SK-N-SH (cell line): ENCODE measurements at regions not wholly inside any gene's neighbourhood (a gene's known extent, or its start where the extent isn't known, plus 50 kb on each side); places are given as distances from the start of the nearest gene placed in this dataset.

Experiments used
- CTCF ChIA-PET: fragments of 300-600, 350-600 bp; formaldehyde crosslinking; extraction: SDS; loops from one replicate; lab custom pipeline; 2021; lab: Yijun Ruan, JAX
- POLR2A ChIA-PET: fragments of 350-600 bp; sonication (Branson Sonifier 250); formaldehyde crosslinking; extraction: SDS; loops from one replicate; lab custom pipeline; 2020; ENCODE audit warnings: antibody characterized with exemption, inconsistent platforms; lab: Yijun Ruan, JAX
- DNase-seq: peaks from one replicate; pipeline ENCODE4 v3.0.0; 2012
- H2AFZ ChIP-seq: fragments of 200-600 bp; sonication (generic); 2 replicates; pipeline ENCODE4 v1.8.1; 2016; ENCODE audit warnings: antibody characterized with exemption, mild to moderate bottlenecking, low read depth
- H3F3A ChIP-seq: fragments of 200-600 bp; sonication (generic); replicated peaks from 2 replicates; pipeline ENCODE3; 2016; ENCODE audit warnings: antibody characterized with exemption, mild to moderate bottlenecking; ENCODE audit not compliant: insufficient read depth
- H3K27ac ChIP-seq, 2 experiments: fragments of 200-500 bp in 1 of 2; fragments of 200-600 bp in 1 of 2; sonication (Bioruptor generic) in 1 of 2; sonication (generic), shearing (Covaris generic) in 1 of 2; 2 replicates each; pipeline versions ENCODE4 v1.5.1 to v1.6.1; 2014 to 2016; ENCODE audit warnings: low read depth in 2 of 2, inconsistent platforms in 1 of 2, low read length in 1 of 2, mild to moderate bottlenecking in 1 of 2, mixed read lengths in 1 of 2
- H3K27me3 ChIP-seq: fragments of 200-600 bp; sonication (generic), shearing (Covaris generic); 2 replicates; pipeline ENCODE4 v1.6.1; 2016; ENCODE audit warnings: mixed run types; ENCODE audit not compliant: insufficient read depth
- H3K36me3 ChIP-seq, 2 experiments: fragments of 200-500 bp in 1 of 2; fragments of 200-600 bp in 1 of 2; sonication (Bioruptor generic) in 1 of 2; sonication (generic) in 1 of 2; replicated peaks in 1 of 2; 2 replicates each; pipeline versions ENCODE3 to v1.5.1; 2014 to 2016; ENCODE audit warnings: low read length in 1 of 2, mild to moderate bottlenecking in 1 of 2; ENCODE audit not compliant: insufficient read depth in 2 of 2, control insufficient read depth in 1 of 2
- H3K4me1 ChIP-seq, 2 experiments: fragments of 200-500 bp in 1 of 2; fragments of 200-600 bp in 1 of 2; sonication (Bioruptor generic) in 1 of 2; sonication (generic), shearing (Covaris generic) in 1 of 2; 2 replicates each; pipeline versions ENCODE4 v1.5.1 to v1.6.1; 2014 to 2016; ENCODE audit warnings: low read depth in 1 of 2, low read length in 1 of 2, mixed run types in 1 of 2; ENCODE audit not compliant: insufficient read depth in 2 of 2, control insufficient read depth in 1 of 2
- H3K4me2 ChIP-seq: fragments of 200-600 bp; sonication (generic), shearing (Covaris generic); 2 replicates; pipeline ENCODE4 v1.6.1; 2017; ENCODE audit warnings: mixed run types
- H3K4me3 ChIP-seq, 2 experiments: fragments of 200-500 bp in 1 of 2; fragments of 200-600 bp in 1 of 2; sonication (Bioruptor generic) in 1 of 2; sonication (generic), shearing (Covaris generic) in 1 of 2; 2 replicates each; pipeline versions ENCODE4 v1.5.1 to v1.8.1; 2014 to 2016; ENCODE audit warnings: low read depth in 2 of 2, inconsistent platforms in 1 of 2, low read length in 1 of 2, mild to moderate bottlenecking in 1 of 2, mixed read lengths in 1 of 2, moderate library complexity in 1 of 2
- H3K79me2 ChIP-seq: fragments of 200-600 bp; sonication (generic); 2 replicates; pipeline ENCODE4 v1.8.1; 2017; ENCODE audit warnings: mild to moderate bottlenecking; ENCODE audit not compliant: insufficient read depth
- H3K9ac ChIP-seq: fragments of 200-600 bp; sonication (generic); 2 replicates; pipeline ENCODE4 v1.6.1; 2017; ENCODE audit warnings: mixed run types
- H3K9me2 ChIP-seq: fragments of 200-600 bp; sonication (generic); 2 replicates; pipeline ENCODE4 v1.6.1; 2017; ENCODE audit warnings: mixed run types
- H3K9me3 ChIP-seq: fragments of 200-600 bp; sonication (generic); 2 replicates; pipeline ENCODE4 v1.6.1; 2017; ENCODE audit warnings: mixed run types, mild to moderate bottlenecking, moderate library complexity
- H4K20me1 ChIP-seq: fragments of 200-600 bp; sonication (generic); 2 replicates; pipeline ENCODE4 v1.6.1; 2017; ENCODE audit warnings: mild to moderate bottlenecking, mixed run types; ENCODE audit not compliant: insufficient read depth
- CHD2 ChIP-seq: fragments of 150-350 bp; IDR thresholded peaks from 2 replicates; pipeline ENCODE4 v1.6.1; 2018; ENCODE audit warnings: low read length; ENCODE audit not compliant: partially characterized antibody
- EP300 ChIP-seq, 2 experiments: IDR thresholded peaks; 2 replicates each; pipeline versions ENCODE4 v1.4.0 to v1.6.1; 2012; ENCODE audit warnings: borderline replicate concordance in 1 of 2, low read depth in 1 of 2, low read length in 1 of 2
- FOXJ3 ChIP-seq: sonication (generic); formaldehyde crosslinking; IDR thresholded peaks from 2 replicates; pipeline ENCODE4 v1.5.1; 2020; ENCODE audit warnings: mild to moderate bottlenecking, missing genetic modification reagents
- FOXM1 ChIP-seq: IDR thresholded peaks from 2 replicates; pipeline ENCODE4 v1.4.0; 2012; ENCODE audit warnings: low read depth, mild to moderate bottlenecking
- GABPA ChIP-seq: IDR thresholded peaks from 2 replicates; pipeline ENCODE4 v1.4.0; 2012; ENCODE audit warnings: low read depth, mild to moderate bottlenecking
- GATA2 ChIP-seq: sonication (generic); formaldehyde crosslinking; IDR thresholded peaks from 2 replicates; pipeline ENCODE4 v1.5.0; 2020; ENCODE audit warnings: mild to moderate bottlenecking, missing genetic modification reagents
- IRF3 ChIP-seq: fragments of 150-350 bp; IDR thresholded peaks from 2 replicates; pipeline ENCODE4 v1.6.1; 2016; ENCODE audit warnings: mild to moderate bottlenecking, low read depth, low read length
- MXI1 ChIP-seq: IDR thresholded peaks from 2 replicates; pipeline ENCODE4 v1.6.1; 2012; ENCODE audit warnings: mild to moderate bottlenecking, low read depth, low read length, improper control_type of control experiment
- NFIC ChIP-seq: IDR thresholded peaks from 2 replicates; pipeline ENCODE4 v1.4.0; 2012; ENCODE audit warnings: borderline replicate concordance
- PBX3 ChIP-seq: IDR thresholded peaks from 2 replicates; pipeline ENCODE4; 2012
- RAD21 ChIP-seq: IDR thresholded peaks from 2 replicates; pipeline ENCODE4 v1.6.1; 2012; ENCODE audit warnings: mild to moderate bottlenecking, low read length
- REST ChIP-seq: IDR thresholded peaks from 2 replicates; pipeline ENCODE4 v1.6.1; 2012; ENCODE audit warnings: mild to moderate bottlenecking, low read depth, low read length, moderate library complexity
- SIN3A ChIP-seq: IDR thresholded peaks from 2 replicates; pipeline ENCODE4 v1.6.1; 2012; ENCODE audit warnings: low read depth, mild to moderate bottlenecking, low read length, moderate library complexity, borderline replicate concordance
- TEAD4 ChIP-seq: IDR thresholded peaks from 2 replicates; pipeline ENCODE4 v1.4.0; 2012; ENCODE audit warnings: mild to moderate bottlenecking, borderline replicate concordance; ENCODE audit not compliant: insufficient read depth
- USF1 ChIP-seq: IDR thresholded peaks from 2 replicates; pipeline ENCODE4 v1.4.0; 2012; ENCODE audit warnings: low read depth, borderline replicate concordance
- USF2 ChIP-seq: fragments of 150-350 bp; IDR thresholded peaks from 2 replicates; pipeline ENCODE4 v1.6.1; 2017; ENCODE audit warnings: antibody characterized with exemption, low read length, low read depth, borderline replicate concordance
- whole genome bisulfite sequencing: methylation state at CpG from one replicate; pipeline ENCODE4 v1.1.6; 2017; ENCODE audit warnings: low lambda C conversion rate; 5-methylcytosine and 5-hydroxymethylcytosine counted together

GRCh38 chr3:193905541-193906396 lies 230.2 kb upstream of the HES1 start:
- H3K4me1 ChIP-seq, result peaks cover 3 to 13% of the 10 kb centered on the region in 2 experiments; a peak in 2 of 4 replicates
- WGBS, result 79% methylated on average over 7 of the region's 14 CpGs
- no peaks in the 10 kb centered on the region for H3K79me2 ChIP-seq
- no peak overlapping the region for H3K4me2 ChIP-seq
- no peak overlapping the region for H3K4me3 ChIP-seq
- no peaks in the 10 kb centered on the region for H3K36me3 ChIP-seq
- DNase-seq, result no peak
- no peak overlapping the region for H3K9ac ChIP-seq
- H3K27ac ChIP-seq, result no peak overlapping the region
- H3K27me3 ChIP-seq, result no peaks in the 10 kb centered on the region
- CTCF ChIA-PET, result no interaction called here
- H3K9me2 ChIP-seq, result no peaks in the 10 kb centered on the region
- no peaks in the 10 kb centered on the region for H4K20me1 ChIP-seq
- H3F3A ChIP-seq, result no peaks in the 10 kb centered on the region
- no peaks in the 10 kb centered on the region for H3K9me3 ChIP-seq
- POLR2A ChIA-PET, result no interaction called here
- no peak for TF ChIP-seq PBX3
- no peak for TF ChIP-seq USF1
- no peak for TF ChIP-seq NFIC
- H2AFZ ChIP-seq, result no peak overlapping the region

GRCh38 chr3:193906849-193907410 lies 229.0 kb upstream of the HES1 start:
- no peak for DNase-seq
- H3K27ac ChIP-seq, result no peak overlapping the region
- no peak overlapping the region for H3K4me3 ChIP-seq
- H3F3A ChIP-seq, result no peaks in the 10 kb centered on the region
- no peaks in the 10 kb centered on the region for H3K27me3 ChIP-seq
- H4K20me1 ChIP-seq, result no peaks in the 10 kb centered on the region
- H3K9ac ChIP-seq, result no peak overlapping the region
- H3K4me2 ChIP-seq, result no peak overlapping the region
- no peaks in the 10 kb centered on the region for H3K79me2 ChIP-seq
- H3K9me2 ChIP-seq, result no peaks in the 10 kb centered on the region
- CTCF ChIA-PET, result no interaction called here
- POLR2A ChIA-PET, result no interaction called here
- WGBS, result 36% methylated on average over 2 of the region's 2 CpGs
- no peaks in the 10 kb centered on the region for H3K36me3 ChIP-seq
- peaks cover under 1 to 13% of the 10 kb centered on the region in 2 experiments; a peak in 2 of 4 replicates for H3K4me1 ChIP-seq
- H2AFZ ChIP-seq, result no peak overlapping the region
- no peaks in the 10 kb centered on the region for H3K9me3 ChIP-seq
- TF ChIP-seq FOXJ3 (CRISPR knock-in tag) (no peak), RAD21 (no peak), FOXM1 (no peak), EP300 (IDR thresholded peaks at IDR 0.05; ENCODE audit: borderline replicate concordance in 1 of 2, low read depth in 1 of 2, low read length in 1 of 2) (no peak), IRF3 (no peak), GABPA (no peak), GATA2 (CRISPR knock-in tag) (no peak), USF2 (no peak), REST (no peak), CHD2 (no peak), SIN3A (no peak), PBX3 (no peak), MXI1 (no peak), TEAD4 (no peak)
